Right atrium auricular region (tissue), 2 donors: ENCODE measurements at regions not wholly inside any gene's neighbourhood (a gene's known extent, or its start where the extent isn't known, plus 50 kb on each side); places are given as distances from the start of the nearest gene placed in this dataset.

Experiments used
- DNase-seq: peaks from one replicate; pipeline ENCODE4 v3.0.0-alpha.2; 2019; ENCODE audit warnings: low spot score
- H3K27ac ChIP-seq, 2 donors: fragments of 200-600 bp; sonication (generic); 1 replicate in 1 of 2; 2 replicates in 1 of 2; pipeline ENCODE4 v1.5.1; 2016 to 2019
- H3K27me3 ChIP-seq, 2 donors: fragments of 200-600 bp; sonication (generic); one replicate each; pipeline versions ENCODE4 v1.5.1 to v1.6.0; 2017 to 2019
- H3K36me3 ChIP-seq: fragments of 200-600 bp; sonication (generic); one replicate; pipeline ENCODE4 v1.5.1; 2016
- H3K4me1 ChIP-seq, 2 donors: fragments of 200-600 bp; sonication (generic); one replicate each; pipeline versions ENCODE4 v1.5.1 to v1.6.0; 2017 to 2019
- H3K4me3 ChIP-seq, 2 donors: fragments of 200-600 bp; sonication (generic); 1 replicate in 1 of 2; 2 replicates in 1 of 2; pipeline ENCODE4 v1.5.1; 2017 to 2019; ENCODE audit warnings: mild to moderate bottlenecking in 1 of 2, moderate library complexity in 1 of 2
- H3K9me3 ChIP-seq, 2 donors: fragments of 200-600 bp; sonication (generic); one replicate each; pipeline ENCODE4 v1.5.1; 2019
- CTCF ChIP-seq, 2 donors: fragments of 200-600 bp; sonication (generic); IDR thresholded peaks; one replicate each; pipeline ENCODE4 v1.5.1; 2019; ENCODE audit warnings: antibody characterized with exemption in 2 of 2

DNA sequence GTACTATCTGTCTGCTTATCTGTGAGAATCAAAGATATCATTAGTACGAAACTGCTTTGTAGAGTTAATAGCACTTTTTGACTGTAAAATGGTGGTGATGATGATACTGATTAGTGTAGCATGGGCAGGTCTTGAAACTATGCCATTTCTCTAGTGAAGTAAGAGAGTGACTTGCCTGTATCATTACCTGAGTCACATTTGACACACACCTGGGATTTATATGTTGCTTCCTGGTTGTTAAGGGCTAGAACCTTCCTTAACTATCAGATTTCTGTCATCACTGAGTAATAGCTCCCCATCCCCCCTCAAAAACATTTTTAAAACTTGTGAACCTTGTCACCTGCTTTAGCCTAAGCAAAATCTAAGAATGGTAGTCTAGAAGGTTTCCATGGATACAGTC lies 135.6 kb upstream of the RORB start:
- Histone ChIP-seq H3K4me1 (no peaks in the 10 kb centered on the region), H3K27me3 (no peaks in the 10 kb centered on the region), H3K9me3 (no peaks in the 10 kb centered on the region), H3K27ac (no peak overlapping the region), H3K4me3 (no peak overlapping the region), H3K36me3 (no peaks in the 10 kb centered on the region)
- no peak for DNase-seq
- no peak for TF ChIP-seq CTCF (IDR thresholded peaks at IDR 0.05)

DNA sequence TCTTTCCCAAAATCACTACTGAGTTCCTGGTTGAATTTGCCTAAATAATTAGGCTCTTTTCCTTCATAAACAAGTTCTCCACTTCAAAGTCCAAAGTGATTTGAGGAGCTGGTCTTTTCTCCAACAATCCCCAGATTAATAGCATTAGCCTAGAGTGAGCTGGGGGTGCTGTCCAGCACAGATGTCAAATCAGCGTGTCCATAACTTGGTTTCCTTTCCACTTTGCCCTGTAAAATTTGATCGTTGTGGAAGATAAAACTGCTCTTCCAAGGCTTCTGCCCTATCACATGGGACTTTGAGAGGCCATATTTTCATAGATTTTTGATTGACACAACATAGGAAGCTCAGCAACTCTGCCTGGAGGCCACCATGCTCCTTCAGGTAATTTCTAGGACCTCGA lies 134.7 kb upstream of the RORB start:
- Histone ChIP-seq H3K4me1 (no peaks in the 10 kb centered on the region), H3K27ac (no peak overlapping the region), H3K27me3 (no peaks in the 10 kb centered on the region), H3K4me3 (no peak overlapping the region), H3K9me3 (no peaks in the 10 kb centered on the region), H3K36me3 (no peaks in the 10 kb centered on the region)
- no peak for DNase-seq
- TF ChIP-seq CTCF (IDR thresholded peaks at IDR 0.05) = no peak

DNA sequence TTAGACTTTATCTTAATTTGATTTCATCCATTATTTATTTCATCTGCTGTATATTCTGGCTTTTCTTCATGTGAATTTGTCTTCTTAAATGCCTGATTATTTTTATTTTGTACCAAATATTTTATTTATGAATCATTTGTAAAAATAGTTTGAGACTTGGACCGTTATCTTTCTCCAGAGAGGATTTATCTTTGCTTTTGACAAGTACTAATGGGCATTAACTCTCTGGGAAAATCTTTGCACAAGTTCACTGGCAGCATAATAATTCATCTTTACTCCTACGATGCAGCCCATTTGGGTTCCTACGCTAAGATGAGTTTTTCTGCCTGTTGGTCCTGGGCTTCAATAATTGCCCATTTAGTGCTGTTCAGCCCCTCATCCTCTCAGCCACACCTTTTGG lies 131.0 kb upstream of the RORB start:
- no peak overlapping the region for H3K4me3 ChIP-seq
- no peaks in the 10 kb centered on the region for H3K36me3 ChIP-seq
- no peaks in the 10 kb centered on the region for H3K27me3 ChIP-seq
- DNase-seq = no peak
- no peaks in the 10 kb centered on the region for H3K4me1 ChIP-seq
- no peak for TF ChIP-seq CTCF (IDR thresholded peaks at IDR 0.05)
- H3K9me3 ChIP-seq = no peaks in the 10 kb centered on the region
- no peak overlapping the region for H3K27ac ChIP-seq

DNA sequence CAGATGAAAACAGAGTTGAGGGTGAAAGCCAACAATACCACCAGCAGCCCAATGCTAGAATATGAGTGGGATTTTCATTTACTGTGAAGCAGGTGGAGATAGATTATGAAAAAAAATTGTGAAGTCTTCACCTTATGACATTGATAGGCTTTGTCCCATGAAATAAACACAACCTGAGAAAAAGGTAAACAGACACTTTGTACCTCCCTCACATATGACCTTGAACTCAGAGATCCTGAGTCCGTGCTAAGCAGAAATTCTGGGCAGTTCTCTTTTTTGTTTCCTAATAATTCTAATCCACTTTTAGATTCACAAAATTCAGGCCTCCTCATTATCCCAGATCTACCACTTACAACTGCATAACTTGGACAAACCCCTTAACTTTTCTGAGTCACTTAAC lies 127.3 kb upstream of the RORB start:
- no peak for DNase-seq
- Histone ChIP-seq H3K9me3 (no peaks in the 10 kb centered on the region), H3K4me1 (no peaks in the 10 kb centered on the region), H3K4me3 (no peak overlapping the region), H3K27me3 (no peaks in the 10 kb centered on the region), H3K27ac (no peak overlapping the region), H3K36me3 (no peaks in the 10 kb centered on the region)
- no peak for TF ChIP-seq CTCF (IDR thresholded peaks at IDR 0.05)

GRCh38 chr9:74373348-74373747 lies 123.8 kb upstream of the RORB start:
- TF ChIP-seq CTCF (IDR thresholded peaks at IDR 0.05) = no peak
- Histone ChIP-seq H3K4me1 (no peaks in the 10 kb centered on the region), H3K27ac (no peak overlapping the region), H3K36me3 (no peaks in the 10 kb centered on the region), H3K9me3 (no peaks in the 10 kb centered on the region), H3K4me3 (no peak overlapping the region), H3K27me3 (no peaks in the 10 kb centered on the region)
- DNase-seq = no peak

GRCh38 chr9:74379718-74380117 lies 117.4 kb upstream of the RORB start:
- Histone ChIP-seq H3K4me3 (no peak overlapping the region), H3K9me3 (no peaks in the 10 kb centered on the region), H3K4me1 (no peaks in the 10 kb centered on the region), H3K27me3 (no peaks in the 10 kb centered on the region), H3K27ac (no peak overlapping the region), H3K36me3 (no peaks in the 10 kb centered on the region)
- no peak for TF ChIP-seq CTCF (IDR thresholded peaks at IDR 0.05)
- no peak for DNase-seq
